A549 (cell line): ENCODE measurements at regions not wholly inside any gene's neighbourhood (a gene's known extent, or its start where the extent isn't known, plus 50 kb on each side); places are given as distances from the start of the nearest gene placed in this dataset.
"Not testable (repeated sequence)": the region's sequence is repeated elsewhere in the genome, so short reads cannot be mapped to it uniquely, and the experiment has no call there.

Experiments used
- ATAC-seq, 2 experiments: fragments of 200-7000 bp in 1 of 2; fragments of >200 bp in 1 of 2; cut with Nextera tagmentation in 1 of 2; cut with Tn5 transposase in 1 of 2; 3 replicates each; pipeline versions ENCODE4 v1.8.0 to v1.9.1; 2018 to 2020; ENCODE audit warnings: mild to moderate bottlenecking in 1 of 2, moderate library complexity in 1 of 2
- CTCF ChIA-PET: fragments of 300-600 bp; sonication (Branson Sonifier 250); formaldehyde crosslinking; extraction: SDS; loops from one replicate; lab custom pipeline; 2021; ENCODE audit warnings: antibody characterized with exemption, inconsistent platforms; lab: Yijun Ruan, JAX
- POLR2A ChIA-PET: fragments of 350-600 bp; formaldehyde crosslinking; extraction: SDS; loops from one replicate; lab custom pipeline; 2021; ENCODE audit warnings: antibody characterized with exemption, inconsistent platforms; lab: Yijun Ruan, JAX
- DNase-seq, 2 experiments: peaks; one replicate each; pipeline versions ENCODE4 v3.0.0 to v3.0.0-alpha.2; 2011 to 2016; ENCODE audit warnings: low read depth in 1 of 2, low spot score in 1 of 2
- FAIRE-seq: peaks from 2 replicates; lab custom pipeline; 2011; peaks lifted over from hg19 to GRCh38; lab: Jason Lieb, UNC
- H3K27ac ChIP-seq, 2 experiments: fragments of >200 bp; sonication (Bioruptor Twin); formaldehyde crosslinking; 3 replicates each; pipeline ENCODE4 v1.5.1; 2016 to 2017
- H3K4me1 ChIP-seq: fragments of >200 bp; sonication (Bioruptor Twin); formaldehyde crosslinking; 3 replicates; pipeline ENCODE4 v1.6.1; 2016
- H3K4me2 ChIP-seq: fragments of >200 bp; sonication (Bioruptor Twin); formaldehyde crosslinking; 3 replicates; pipeline ENCODE4 v1.6.1; 2016
- H3K4me3 ChIP-seq: fragments of >200 bp; sonication (Bioruptor Twin); formaldehyde crosslinking; 3 replicates; pipeline ENCODE4 v1.5.1; 2016
- H3K9me3 ChIP-seq: fragments of >200 bp; sonication (Bioruptor Twin); formaldehyde crosslinking; 3 replicates; pipeline ENCODE4 v1.6.1; 2016
- EP300 ChIP-seq, 2 experiments: fragments of >200 bp; sonication (Bioruptor Twin); formaldehyde crosslinking; IDR thresholded peaks; 2 replicates in 1 of 2; 3 replicates in 1 of 2; pipeline ENCODE4 v1.6.1; 2016 to 2017
- FOSL2 ChIP-seq, 2 experiments: fragments of 450-650 bp in 1 of 2; fragments of >200 bp in 1 of 2; sonication (Bioruptor Twin) in 1 of 2; formaldehyde crosslinking; IDR thresholded peaks; 2 replicates each; pipeline versions ENCODE4 v1.5.0 to v1.6.1; 2016 to 2020; ENCODE audit warnings: mild to moderate bottlenecking in 1 of 2, moderate library complexity in 1 of 2
- FOXS1 ChIP-seq: fragments of 250-450 bp; sonication (Bioruptor Pico); IDR thresholded peaks from 2 replicates; pipeline ENCODE4 v1.5.0; 2020; ENCODE audit warnings: mild to moderate bottlenecking, moderate library complexity
- HOXA7 ChIP-seq: fragments of 250-450 bp; sonication (Bioruptor Pico); IDR thresholded peaks from 2 replicates; pipeline ENCODE4 v1.5.0; 2020; ENCODE audit warnings: mild to moderate bottlenecking, moderate library complexity
- JUN ChIP-seq, 2 experiments: fragments of >200 bp; sonication (Bioruptor Twin); formaldehyde crosslinking; IDR thresholded peaks; 2 replicates in 1 of 2; 3 replicates in 1 of 2; pipeline ENCODE4 v1.6.1; 2016 to 2017
- JUNB ChIP-seq: fragments of >200 bp; sonication (Bioruptor Twin); formaldehyde crosslinking; IDR thresholded peaks from 2 replicates; pipeline ENCODE4 v1.6.1; 2016
- KDM1A ChIP-seq: fragments of 200-600 bp; sonication (generic); IDR thresholded peaks from 2 replicates; pipeline ENCODE4 v1.6.1; 2016; ENCODE audit warnings: low read depth, mild to moderate bottlenecking
- MAFK ChIP-seq: fragments of 450-650 bp; IDR thresholded peaks from 2 replicates; pipeline ENCODE4 v1.6.1; 2014; ENCODE audit not compliant: partially characterized antibody
- MYC ChIP-seq: IDR thresholded peaks from 2 replicates; pipeline ENCODE4 v1.6.1; 2012; ENCODE audit warnings: mild to moderate bottlenecking, inconsistent platforms, low read length, improper control_type of control experiment, borderline replicate concordance
- NPAS2 ChIP-seq: fragments of 250-450 bp; sonication (Bioruptor Pico); IDR thresholded peaks from 2 replicates; pipeline ENCODE4 v1.8.0; 2022; ENCODE audit warnings: mild to moderate bottlenecking, moderate library complexity, borderline replicate concordance
- NR3C1 ChIP-seq: fragments of >200 bp; sonication (Bioruptor Twin); formaldehyde crosslinking; IDR thresholded peaks from 3 replicates; pipeline ENCODE4 v1.6.1; 2017
- PBX3 ChIP-seq: IDR thresholded peaks from 2 replicates; pipeline ENCODE4 v1.6.1; 2012
- PHF8 ChIP-seq: fragments of 200-600 bp; sonication (generic); IDR thresholded peaks from 2 replicates; pipeline ENCODE4 v1.6.1; 2016; ENCODE audit warnings: low read depth, mild to moderate bottlenecking, antibody characterized with exemption, moderate library complexity, borderline replicate concordance
- POLR2A ChIP-seq: IDR thresholded peaks from 2 replicates; pipeline ENCODE4 v1.6.1; 2012; ENCODE audit warnings: mild to moderate bottlenecking, low read length
- REST ChIP-seq: fragments of 200-600 bp; sonication (generic); IDR thresholded peaks from 2 replicates; pipeline ENCODE4 v1.6.1; 2016; ENCODE audit warnings: antibody characterized with exemption, mild to moderate bottlenecking, moderate library complexity
- TP53 ChIP-seq: fragments of 250-450 bp; sonication (Bioruptor Pico); IDR thresholded peaks from 2 replicates; pipeline ENCODE4 v1.5.0; 2021; ENCODE audit warnings: mild to moderate bottlenecking, moderate library complexity
- USF2 ChIP-seq: fragments of 450-650 bp; IDR thresholded peaks from 2 replicates; pipeline ENCODE4 v1.6.1; 2014; ENCODE audit warnings: antibody characterized with exemption
- ZC3H11A ChIP-seq: fragments of 450-650 bp; IDR thresholded peaks from 2 replicates; pipeline ENCODE4 v1.6.1; 2014; ENCODE audit warnings: antibody characterized with exemption, mild to moderate bottlenecking
- WGBS: methylation state at CpG from one replicate; pipeline ENCODE4 v1.1.6; 2017; ENCODE audit errors: missing lambda C conversion rate; 5-methylcytosine and 5-hydroxymethylcytosine counted together

- TF ChIP-seq FOXS1 (CRISPR knock-in tag) (no peak), USF2 (no peak), MYC (no peak), PBX3 (no peak), KDM1A (no peak), POLR2A (no peak), ZC3H11A (no peak)
These were observed 69.9 kb upstream of the ADGRL2 start (continued) for GRCh38 chr1:81730881-81731280.

GRCh38 chr1:81730299-81730698 lies 70.4 kb upstream of the ADGRL2 start:
- H3K4me1 ChIP-seq: peaks cover 15% of the 10 kb centered on the region; the same call in 2 of the 3 replicates
- CTCF ChIA-PET, H3K27ac ChIP-seq, H3K9me3 ChIP-seq, ATAC-seq, POLR2A ChIA-PET, DNase-seq, H3K4me2 ChIP-seq, H3K4me3 ChIP-seq, FAIRE-seq: not testable (repeated sequence)
- WGBS: 65% methylated on average over 7 of the region's 7 CpGs

DNA sequence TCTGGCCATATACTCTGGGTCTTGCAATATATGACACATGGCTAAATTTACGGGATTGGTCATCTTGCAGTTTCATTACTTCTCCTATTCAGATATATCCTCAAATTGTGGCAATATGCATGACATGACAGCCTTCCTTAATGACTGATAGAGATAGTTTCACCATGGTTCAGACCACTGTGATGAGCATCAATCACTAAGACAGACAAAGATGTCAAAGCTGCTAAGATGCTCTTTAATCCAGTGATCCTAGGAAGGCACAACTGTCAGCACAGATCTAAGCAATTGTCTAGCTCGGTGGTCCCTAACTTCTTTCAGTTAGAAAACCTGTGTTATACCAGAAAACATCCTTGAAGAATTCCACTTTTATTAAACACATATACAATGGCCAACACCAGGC lies 70.9 kb upstream of the ADGRL2 start:
- ChIA-PET POLR2A (no interaction called here), CTCF (no interaction called here)
- ATAC-seq (no peak), DNase-seq (no peak), FAIRE-seq (no peak)
- H3K4me2 ChIP-seq: no peak overlapping the region
- no peak overlapping the region for H3K27ac ChIP-seq
- H3K9me3 ChIP-seq: no peaks in the 10 kb centered on the region
- peaks cover 15% of the 10 kb centered on the region; the same call in 2 of the 3 replicates for H3K4me1 ChIP-seq
- WGBS: 91% methylated on average over 2 of the region's 2 CpGs
- no peak overlapping the region for H3K4me3 ChIP-seq
- no peak for TF ChIP-seq MYC
- no peak for TF ChIP-seq JUN (IDR thresholded peaks at IDR 0.05)

GRCh38 chr1:81729239-81729638 lies 71.5 kb upstream of the ADGRL2 start:
- TF ChIP-seq MAFK (peak; percentile 27), PHF8 (no peak)
- H3K4me3 ChIP-seq: no peak overlapping the region
- DNase-seq (no peak), FAIRE-seq (no peak), ATAC-seq (no peak)
- no peak overlapping the region for H3K4me2 ChIP-seq
- no peak overlapping the region for H3K27ac ChIP-seq
- POLR2A ChIA-PET: no interaction called here
- no peaks in the 10 kb centered on the region for H3K9me3 ChIP-seq
- CTCF ChIA-PET: no interaction called here
- H3K4me1 ChIP-seq: peaks cover 15% of the 10 kb centered on the region; the same call in 2 of the 3 replicates

DNA sequence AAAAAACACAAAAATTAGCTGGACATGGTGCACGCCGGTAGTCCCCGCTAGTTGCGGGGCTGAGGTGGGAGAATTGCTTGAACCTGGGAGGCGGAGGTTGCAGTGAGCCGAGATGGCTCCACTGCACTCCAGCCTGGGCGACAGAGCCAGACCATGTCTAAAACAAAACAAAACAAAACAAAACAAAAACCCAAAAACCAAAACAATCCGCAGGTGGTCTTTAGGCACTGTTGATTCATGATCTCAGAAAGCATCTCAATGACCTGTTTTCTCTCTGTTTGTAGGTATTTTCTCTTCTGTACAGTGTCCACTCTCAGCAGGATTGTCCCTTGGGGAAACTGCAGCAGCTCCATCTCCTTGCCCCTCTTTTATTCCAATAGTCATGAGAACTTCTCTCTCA lies 74.9 kb upstream of the ADGRL2 start:
- WGBS: 75% methylated on average over 8 of the region's 8 CpGs
- Histone ChIP-seq H3K4me2 (no peak overlapping the region), H3K4me3 (no peak overlapping the region), H3K27ac (no peak overlapping the region), H3K4me1 (no peaks in the 10 kb centered on the region; the same call in 1 of the 3 replicates)
- CTCF ChIA-PET: no interaction called here
- DNase-seq (no peak), FAIRE-seq (no peak)
- POLR2A ChIA-PET: no interaction called here
- TF ChIP-seq REST (no peak), EP300 (IDR thresholded peaks at IDR 0.05) (no peak), NR3C1 (no peak), KDM1A (no peak), FOSL2 (IDR thresholded peaks at IDR 0.05) (no peak), FOSL2 (CRISPR knock-in tag; IDR thresholded peaks at IDR 0.05) (no peak), ZC3H11A (no peak), HOXA7 (CRISPR knock-in tag) (no peak), JUNB (no peak), PBX3 (no peak), TP53 (no peak), NPAS2 (CRISPR knock-in tag) (no peak)
- TF ChIP-seq, all 56 proteins: peak for 0
- H3K9me3 ChIP-seq: no peaks in the 10 kb centered on the region
- ATAC-seq: no peak
